SK-N-SH (cell line): ENCODE measurements at regions not wholly inside any gene's neighbourhood (a gene's known extent, or its start where the extent isn't known, plus 50 kb on each side); places are given as distances from the start of the nearest gene placed in this dataset.

Experiments used
- CTCF ChIA-PET: fragments of 300-600, 350-600 bp; formaldehyde crosslinking; extraction: SDS; loops from one replicate; lab custom pipeline; 2021; lab: Yijun Ruan, JAX
- POLR2A ChIA-PET: fragments of 350-600 bp; sonication (Branson Sonifier 250); formaldehyde crosslinking; extraction: SDS; loops from one replicate; lab custom pipeline; 2020; ENCODE audit warnings: antibody characterized with exemption, inconsistent platforms; lab: Yijun Ruan, JAX
- DNase-seq: peaks from one replicate; pipeline ENCODE4 v3.0.0; 2012
- H2AFZ ChIP-seq: fragments of 200-600 bp; sonication (generic); 2 replicates; pipeline ENCODE4 v1.8.1; 2016; ENCODE audit warnings: antibody characterized with exemption, mild to moderate bottlenecking, low read depth
- H3F3A ChIP-seq: fragments of 200-600 bp; sonication (generic); replicated peaks from 2 replicates; pipeline ENCODE3; 2016; ENCODE audit warnings: antibody characterized with exemption, mild to moderate bottlenecking; ENCODE audit not compliant: insufficient read depth
- H3K27ac ChIP-seq, 2 experiments: fragments of 200-500 bp in 1 of 2; fragments of 200-600 bp in 1 of 2; sonication (Bioruptor generic) in 1 of 2; sonication (generic), shearing (Covaris generic) in 1 of 2; 2 replicates each; pipeline versions ENCODE4 v1.5.1 to v1.6.1; 2014 to 2016; ENCODE audit warnings: low read depth in 2 of 2, inconsistent platforms in 1 of 2, low read length in 1 of 2, mild to moderate bottlenecking in 1 of 2, mixed read lengths in 1 of 2
- H3K27me3 ChIP-seq: fragments of 200-600 bp; sonication (generic), shearing (Covaris generic); 2 replicates; pipeline ENCODE4 v1.6.1; 2016; ENCODE audit warnings: mixed run types; ENCODE audit not compliant: insufficient read depth
- H3K36me3 ChIP-seq, 2 experiments: fragments of 200-500 bp in 1 of 2; fragments of 200-600 bp in 1 of 2; sonication (Bioruptor generic) in 1 of 2; sonication (generic) in 1 of 2; replicated peaks in 1 of 2; 2 replicates each; pipeline versions ENCODE3 to v1.5.1; 2014 to 2016; ENCODE audit warnings: low read length in 1 of 2, mild to moderate bottlenecking in 1 of 2; ENCODE audit not compliant: insufficient read depth in 2 of 2, control insufficient read depth in 1 of 2
- H3K4me1 ChIP-seq, 2 experiments: fragments of 200-500 bp in 1 of 2; fragments of 200-600 bp in 1 of 2; sonication (Bioruptor generic) in 1 of 2; sonication (generic), shearing (Covaris generic) in 1 of 2; 2 replicates each; pipeline versions ENCODE4 v1.5.1 to v1.6.1; 2014 to 2016; ENCODE audit warnings: low read depth in 1 of 2, low read length in 1 of 2, mixed run types in 1 of 2; ENCODE audit not compliant: insufficient read depth in 2 of 2, control insufficient read depth in 1 of 2
- H3K4me2 ChIP-seq: fragments of 200-600 bp; sonication (generic), shearing (Covaris generic); 2 replicates; pipeline ENCODE4 v1.6.1; 2017; ENCODE audit warnings: mixed run types
- H3K4me3 ChIP-seq, 2 experiments: fragments of 200-500 bp in 1 of 2; fragments of 200-600 bp in 1 of 2; sonication (Bioruptor generic) in 1 of 2; sonication (generic), shearing (Covaris generic) in 1 of 2; 2 replicates each; pipeline versions ENCODE4 v1.5.1 to v1.8.1; 2014 to 2016; ENCODE audit warnings: low read depth in 2 of 2, inconsistent platforms in 1 of 2, low read length in 1 of 2, mild to moderate bottlenecking in 1 of 2, mixed read lengths in 1 of 2, moderate library complexity in 1 of 2
- H3K79me2 ChIP-seq: fragments of 200-600 bp; sonication (generic); 2 replicates; pipeline ENCODE4 v1.8.1; 2017; ENCODE audit warnings: mild to moderate bottlenecking; ENCODE audit not compliant: insufficient read depth
- H3K9ac ChIP-seq: fragments of 200-600 bp; sonication (generic); 2 replicates; pipeline ENCODE4 v1.6.1; 2017; ENCODE audit warnings: mixed run types
- H3K9me2 ChIP-seq: fragments of 200-600 bp; sonication (generic); 2 replicates; pipeline ENCODE4 v1.6.1; 2017; ENCODE audit warnings: mixed run types
- H3K9me3 ChIP-seq: fragments of 200-600 bp; sonication (generic); 2 replicates; pipeline ENCODE4 v1.6.1; 2017; ENCODE audit warnings: mixed run types, mild to moderate bottlenecking, moderate library complexity
- H4K20me1 ChIP-seq: fragments of 200-600 bp; sonication (generic); 2 replicates; pipeline ENCODE4 v1.6.1; 2017; ENCODE audit warnings: mild to moderate bottlenecking, mixed run types; ENCODE audit not compliant: insufficient read depth
- CHD2 ChIP-seq: fragments of 150-350 bp; IDR thresholded peaks from 2 replicates; pipeline ENCODE4 v1.6.1; 2018; ENCODE audit warnings: low read length; ENCODE audit not compliant: partially characterized antibody
- ELF1 ChIP-seq: IDR thresholded peaks from 2 replicates; pipeline ENCODE4 v1.4.0; 2012
- FOXJ3 ChIP-seq: sonication (generic); formaldehyde crosslinking; IDR thresholded peaks from 2 replicates; pipeline ENCODE4 v1.5.1; 2020; ENCODE audit warnings: mild to moderate bottlenecking, missing genetic modification reagents
- FOXM1 ChIP-seq: IDR thresholded peaks from 2 replicates; pipeline ENCODE4 v1.4.0; 2012; ENCODE audit warnings: low read depth, mild to moderate bottlenecking
- GABPA ChIP-seq: IDR thresholded peaks from 2 replicates; pipeline ENCODE4 v1.4.0; 2012; ENCODE audit warnings: low read depth, mild to moderate bottlenecking
- GATA2 ChIP-seq: sonication (generic); formaldehyde crosslinking; IDR thresholded peaks from 2 replicates; pipeline ENCODE4 v1.5.0; 2020; ENCODE audit warnings: mild to moderate bottlenecking, missing genetic modification reagents
- JUND ChIP-seq: IDR thresholded peaks from 2 replicates; pipeline ENCODE4 v1.4.0; 2012
- MEF2A ChIP-seq: IDR thresholded peaks from 2 replicates; pipeline ENCODE4 v1.4.0; 2012; ENCODE audit warnings: low read depth, borderline replicate concordance
- MXI1 ChIP-seq: IDR thresholded peaks from 2 replicates; pipeline ENCODE4 v1.6.1; 2012; ENCODE audit warnings: mild to moderate bottlenecking, low read depth, low read length, improper control_type of control experiment
- NFIC ChIP-seq: IDR thresholded peaks from 2 replicates; pipeline ENCODE4 v1.4.0; 2012; ENCODE audit warnings: borderline replicate concordance
- NRF1 ChIP-seq: IDR thresholded peaks from 2 replicates; pipeline ENCODE4 v1.6.1; 2012; ENCODE audit warnings: low read depth, mild to moderate bottlenecking, low read length
- POLR2AphosphoS5 ChIP-seq: IDR thresholded peaks from 2 replicates; pipeline ENCODE4 v1.6.1; 2012; ENCODE audit warnings: low read depth, low read length
- RAD21 ChIP-seq: IDR thresholded peaks from 2 replicates; pipeline ENCODE4 v1.6.1; 2012; ENCODE audit warnings: mild to moderate bottlenecking, low read length
- RFX5 ChIP-seq: IDR thresholded peaks from 2 replicates; pipeline ENCODE4 v1.6.1; 2012; ENCODE audit warnings: mild to moderate bottlenecking, improper control_type of control experiment, low read length
- RXRA ChIP-seq: IDR thresholded peaks from 2 replicates; pipeline ENCODE4 v1.4.0; 2012; ENCODE audit warnings: low read depth, mild to moderate bottlenecking, borderline replicate concordance
- TEAD4 ChIP-seq: IDR thresholded peaks from 2 replicates; pipeline ENCODE4 v1.4.0; 2012; ENCODE audit warnings: mild to moderate bottlenecking, borderline replicate concordance; ENCODE audit not compliant: insufficient read depth
- YY1 ChIP-seq: IDR thresholded peaks from 2 replicates; pipeline ENCODE4 v1.4.0; 2012; ENCODE audit warnings: low read depth, mild to moderate bottlenecking
- WGBS: methylation state at CpG from one replicate; pipeline ENCODE4 v1.1.6; 2017; ENCODE audit warnings: low lambda C conversion rate; 5-methylcytosine and 5-hydroxymethylcytosine counted together
- TF ChIP-seq, protein P1 (sequence below): fragments of 150-350 bp; IDR thresholded peaks from 2 replicates; pipeline ENCODE4 v1.6.1; 2017; ENCODE audit warnings: antibody characterized with exemption, low read length, low read depth, borderline replicate concordance
- TF ChIP-seq, protein P2 (sequence below): IDR thresholded peaks from 2 replicates; pipeline ENCODE4; 2012
- TF ChIP-seq, protein P3 (sequence below): fragments of 200-600 bp; sonication (generic); IDR thresholded peaks from 2 replicates; pipeline ENCODE4 v1.6.1; 2017; ENCODE audit warnings: antibody characterized with exemption, mild to moderate bottlenecking, moderate library complexity
- TF ChIP-seq, protein P4 (sequence below): IDR thresholded peaks from 2 replicates; pipeline ENCODE4 v1.4.0; 2012; ENCODE audit warnings: low read depth, borderline replicate concordance

DNA sequence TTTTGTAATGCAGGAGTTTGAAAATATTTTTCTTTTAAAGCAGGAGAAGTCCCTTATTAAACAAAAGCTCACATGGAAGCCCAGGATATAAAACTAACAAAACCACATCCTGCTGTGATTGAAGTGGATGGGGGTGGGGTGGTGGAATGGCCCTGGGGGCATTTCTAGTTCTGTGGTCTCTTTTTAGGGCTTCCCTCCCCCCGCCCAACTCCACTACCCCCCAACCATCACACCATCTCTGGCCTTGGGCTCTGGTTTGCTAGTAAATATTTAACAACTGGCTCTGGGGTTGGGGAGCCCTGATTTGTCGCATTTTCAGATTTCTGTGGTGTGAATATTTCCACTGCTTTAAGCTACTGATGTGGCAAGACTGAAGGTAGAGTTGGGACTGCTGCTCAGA, 279.6 kb upstream of the PLET1 start (continued):
- TF ChIP-seq, protein P1, sequence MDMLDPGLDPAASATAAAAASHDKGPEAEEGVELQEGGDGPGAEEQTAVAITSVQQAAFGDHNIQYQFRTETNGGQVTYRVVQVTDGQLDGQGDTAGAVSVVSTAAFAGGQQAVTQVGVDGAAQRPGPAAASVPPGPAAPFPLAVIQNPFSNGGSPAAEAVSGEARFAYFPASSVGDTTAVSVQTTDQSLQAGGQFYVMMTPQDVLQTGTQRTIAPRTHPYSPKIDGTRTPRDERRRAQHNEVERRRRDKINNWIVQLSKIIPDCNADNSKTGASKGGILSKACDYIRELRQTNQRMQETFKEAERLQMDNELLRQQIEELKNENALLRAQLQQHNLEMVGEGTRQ, result no peak
- TF ChIP-seq POLR2AphosphoS5 (no peak), RFX5 (no peak)
- TF ChIP-seq, protein P2, sequence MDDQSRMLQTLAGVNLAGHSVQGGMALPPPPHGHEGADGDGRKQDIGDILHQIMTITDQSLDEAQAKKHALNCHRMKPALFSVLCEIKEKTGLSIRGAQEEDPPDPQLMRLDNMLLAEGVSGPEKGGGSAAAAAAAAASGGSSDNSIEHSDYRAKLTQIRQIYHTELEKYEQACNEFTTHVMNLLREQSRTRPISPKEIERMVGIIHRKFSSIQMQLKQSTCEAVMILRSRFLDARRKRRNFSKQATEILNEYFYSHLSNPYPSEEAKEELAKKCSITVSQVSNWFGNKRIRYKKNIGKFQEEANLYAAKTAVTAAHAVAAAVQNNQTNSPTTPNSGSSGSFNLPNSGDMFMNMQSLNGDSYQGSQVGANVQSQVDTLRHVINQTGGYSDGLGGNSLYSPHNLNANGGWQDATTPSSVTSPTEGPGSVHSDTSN, result no peak

DNA sequence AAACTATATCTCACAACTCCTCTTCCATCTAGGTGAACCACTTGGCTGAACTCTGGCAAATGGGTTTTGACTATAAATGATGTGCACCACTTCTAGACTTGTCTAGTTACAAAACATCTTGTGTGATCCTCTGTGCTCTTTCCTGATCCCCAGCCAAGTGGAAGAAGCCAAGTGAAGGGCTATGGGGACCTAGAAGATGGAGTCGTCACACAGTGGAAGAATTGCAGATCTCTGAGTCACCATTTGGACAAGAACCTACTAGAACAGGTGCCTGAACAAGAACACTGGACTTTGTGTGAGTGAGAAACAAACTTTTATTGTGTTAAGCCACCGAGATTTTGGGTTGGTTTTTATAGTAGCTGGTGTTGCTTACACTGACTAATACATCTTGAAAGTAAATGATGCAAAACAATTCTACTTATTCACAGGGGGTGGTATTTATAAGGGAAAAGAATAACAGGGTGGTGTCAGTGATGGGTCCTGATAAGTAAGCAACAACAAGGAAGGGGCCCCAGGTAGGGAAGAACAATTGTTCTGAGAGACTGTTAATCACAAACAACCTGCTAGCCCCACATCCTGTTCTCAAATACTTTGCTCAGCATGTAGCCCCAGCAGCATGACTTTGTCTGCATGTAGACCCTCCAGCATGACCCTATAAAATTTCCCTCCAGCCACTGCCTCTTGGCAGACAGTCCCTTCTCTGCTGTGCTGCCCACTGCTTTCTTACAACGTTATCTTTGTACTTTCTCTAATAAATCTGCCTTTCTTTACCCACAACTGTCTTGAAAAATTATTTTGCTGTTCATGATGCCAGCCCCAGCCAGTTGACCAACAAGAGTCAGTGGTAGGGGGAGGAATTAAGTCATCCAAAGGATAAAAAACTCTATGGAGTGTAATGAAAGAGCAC, 280.7 kb upstream of the PLET1 start:
- H3K36me3 ChIP-seq, result no peaks in the 10 kb centered on the region
- no peak overlapping the region for H3K4me2 ChIP-seq
- no peak for DNase-seq
- CTCF ChIA-PET, result interaction anchor here (1.2 kb wide), 1 partner anchor 44 kb away, joined by 3 read pairs; no protein-coding TSS in a partner anchor
- no peaks in the 10 kb centered on the region; the same call in 1 of the 2 replicates for H3K27me3 ChIP-seq
- no peak overlapping the region for H3K9ac ChIP-seq
- no peaks in the 10 kb centered on the region for H3K4me1 ChIP-seq
- no peaks in the 10 kb centered on the region for H4K20me1 ChIP-seq
- WGBS, result 26% methylated on average over 3 of the region's 3 CpGs
- POLR2A ChIA-PET, result no interaction called here
- no peaks in the 10 kb centered on the region for H3F3A ChIP-seq
- H3K4me3 ChIP-seq, result no peak overlapping the region
- no peaks in the 10 kb centered on the region for H3K79me2 ChIP-seq
- H2AFZ ChIP-seq, result no peak overlapping the region
- TF ChIP-seq FOXM1 (no peak), MEF2A (no peak), TEAD4 (no peak), RAD21 (no peak), GABPA (no peak), MXI1 (no peak), ELF1 (no peak), NFIC (no peak), RXRA (no peak), NRF1 (no peak), JUND (no peak), GATA2 (CRISPR knock-in tag) (no peak), FOXJ3 (CRISPR knock-in tag) (no peak), YY1 (no peak), CHD2 (no peak)
- TF ChIP-seq, protein P3, sequence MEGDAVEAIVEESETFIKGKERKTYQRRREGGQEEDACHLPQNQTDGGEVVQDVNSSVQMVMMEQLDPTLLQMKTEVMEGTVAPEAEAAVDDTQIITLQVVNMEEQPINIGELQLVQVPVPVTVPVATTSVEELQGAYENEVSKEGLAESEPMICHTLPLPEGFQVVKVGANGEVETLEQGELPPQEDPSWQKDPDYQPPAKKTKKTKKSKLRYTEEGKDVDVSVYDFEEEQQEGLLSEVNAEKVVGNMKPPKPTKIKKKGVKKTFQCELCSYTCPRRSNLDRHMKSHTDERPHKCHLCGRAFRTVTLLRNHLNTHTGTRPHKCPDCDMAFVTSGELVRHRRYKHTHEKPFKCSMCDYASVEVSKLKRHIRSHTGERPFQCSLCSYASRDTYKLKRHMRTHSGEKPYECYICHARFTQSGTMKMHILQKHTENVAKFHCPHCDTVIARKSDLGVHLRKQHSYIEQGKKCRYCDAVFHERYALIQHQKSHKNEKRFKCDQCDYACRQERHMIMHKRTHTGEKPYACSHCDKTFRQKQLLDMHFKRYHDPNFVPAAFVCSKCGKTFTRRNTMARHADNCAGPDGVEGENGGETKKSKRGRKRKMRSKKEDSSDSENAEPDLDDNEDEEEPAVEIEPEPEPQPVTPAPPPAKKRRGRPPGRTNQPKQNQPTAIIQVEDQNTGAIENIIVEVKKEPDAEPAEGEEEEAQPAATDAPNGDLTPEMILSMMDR, result no peak
- TF ChIP-seq, protein P4, sequence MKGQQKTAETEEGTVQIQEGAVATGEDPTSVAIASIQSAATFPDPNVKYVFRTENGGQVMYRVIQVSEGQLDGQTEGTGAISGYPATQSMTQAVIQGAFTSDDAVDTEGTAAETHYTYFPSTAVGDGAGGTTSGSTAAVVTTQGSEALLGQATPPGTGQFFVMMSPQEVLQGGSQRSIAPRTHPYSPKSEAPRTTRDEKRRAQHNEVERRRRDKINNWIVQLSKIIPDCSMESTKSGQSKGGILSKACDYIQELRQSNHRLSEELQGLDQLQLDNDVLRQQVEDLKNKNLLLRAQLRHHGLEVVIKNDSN, result no peak
- TF ChIP-seq, all 33 proteins: peak for 0
- H3K27ac ChIP-seq, result no peak overlapping the region
- H3K9me2 ChIP-seq, result no peaks in the 10 kb centered on the region
- H3K9me3 ChIP-seq, result no peaks in the 10 kb centered on the region
